ENCODE measurements at regions not wholly inside any gene's neighbourhood (a gene's known extent, or its start where the extent isn't known, plus 50 kb on each side); places are given as distances from the start of the nearest gene placed in this dataset.

DNA sequence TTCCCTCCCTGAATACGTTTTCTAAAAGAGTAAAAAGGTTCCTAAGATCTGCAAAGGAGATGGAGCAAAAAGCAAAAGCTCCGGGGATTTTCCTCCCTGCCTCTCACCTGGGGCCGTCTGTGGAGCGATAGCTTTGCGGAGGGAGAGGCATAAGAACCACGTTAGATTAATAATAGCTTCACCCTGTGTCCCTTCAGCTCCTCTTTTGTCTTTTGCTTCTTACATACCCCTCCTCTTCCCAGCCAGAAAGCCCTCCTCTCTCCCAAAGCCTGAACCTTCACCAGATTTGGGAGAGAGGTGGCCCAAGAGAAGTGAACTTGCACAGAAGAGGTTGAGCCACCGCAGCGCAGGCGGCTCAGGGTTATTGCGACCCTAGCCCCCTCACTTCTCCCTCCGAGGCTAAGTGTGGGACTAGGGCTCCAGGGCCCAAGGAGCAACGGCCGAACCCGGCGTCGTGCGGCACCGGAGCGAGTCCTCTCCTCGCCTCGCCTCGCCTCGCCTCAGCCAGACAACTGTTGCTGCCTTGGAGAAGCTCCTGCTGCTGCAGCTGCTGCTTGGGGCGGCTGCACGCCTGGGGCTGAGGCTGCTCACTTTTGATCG is 97.6 kb upstream of the HSD17B12 start:
- TF ChIP-seq, protein P1, sequence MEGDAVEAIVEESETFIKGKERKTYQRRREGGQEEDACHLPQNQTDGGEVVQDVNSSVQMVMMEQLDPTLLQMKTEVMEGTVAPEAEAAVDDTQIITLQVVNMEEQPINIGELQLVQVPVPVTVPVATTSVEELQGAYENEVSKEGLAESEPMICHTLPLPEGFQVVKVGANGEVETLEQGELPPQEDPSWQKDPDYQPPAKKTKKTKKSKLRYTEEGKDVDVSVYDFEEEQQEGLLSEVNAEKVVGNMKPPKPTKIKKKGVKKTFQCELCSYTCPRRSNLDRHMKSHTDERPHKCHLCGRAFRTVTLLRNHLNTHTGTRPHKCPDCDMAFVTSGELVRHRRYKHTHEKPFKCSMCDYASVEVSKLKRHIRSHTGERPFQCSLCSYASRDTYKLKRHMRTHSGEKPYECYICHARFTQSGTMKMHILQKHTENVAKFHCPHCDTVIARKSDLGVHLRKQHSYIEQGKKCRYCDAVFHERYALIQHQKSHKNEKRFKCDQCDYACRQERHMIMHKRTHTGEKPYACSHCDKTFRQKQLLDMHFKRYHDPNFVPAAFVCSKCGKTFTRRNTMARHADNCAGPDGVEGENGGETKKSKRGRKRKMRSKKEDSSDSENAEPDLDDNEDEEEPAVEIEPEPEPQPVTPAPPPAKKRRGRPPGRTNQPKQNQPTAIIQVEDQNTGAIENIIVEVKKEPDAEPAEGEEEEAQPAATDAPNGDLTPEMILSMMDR (conservative IDR thresholded peaks at IDR 0.05): no peak
- no peak for TF ChIP-seq ZFX (IDR thresholded peaks at IDR 0.05)
